ENCODE measurements at regions not wholly inside any gene's neighbourhood (a gene's known extent, or its start where the extent isn't known, plus 50 kb on each side); places are given as distances from the start of the nearest gene placed in this dataset.

DNA sequence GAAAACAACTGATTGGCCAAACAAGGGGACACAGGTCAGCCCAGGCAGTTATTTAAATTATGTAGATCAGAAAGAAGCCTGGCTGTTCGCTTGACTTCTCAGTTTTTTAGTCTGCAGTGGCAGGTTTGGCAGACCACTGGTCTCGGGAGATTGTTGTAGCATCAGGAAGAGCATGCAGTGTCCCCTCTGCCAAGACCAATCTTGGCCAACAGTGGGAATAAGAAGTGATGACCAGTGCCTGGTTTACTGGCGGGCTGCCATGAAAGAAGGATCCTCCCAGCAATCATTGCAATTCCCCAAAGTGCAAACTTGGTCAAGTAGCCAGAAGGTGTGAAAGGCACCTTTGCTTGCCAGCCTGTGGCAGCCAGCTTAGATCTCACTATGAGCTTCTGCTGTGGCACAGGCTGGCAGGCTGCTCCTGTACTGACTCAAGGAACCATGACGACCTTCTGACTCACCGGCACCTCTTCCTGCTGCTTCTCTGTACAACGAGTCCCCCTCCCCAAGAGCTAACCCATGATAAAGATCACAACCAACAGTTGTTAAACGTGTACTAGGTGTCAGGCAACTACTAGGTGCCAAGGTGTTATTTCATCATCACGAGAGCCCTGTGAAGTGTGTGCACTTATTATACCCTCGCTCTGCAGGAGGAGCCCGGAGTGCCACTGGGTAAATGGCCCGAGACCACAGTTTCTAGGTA, 76.8 kb upstream of the DUSP22 start:
- TF ChIP-seq, protein P1, sequence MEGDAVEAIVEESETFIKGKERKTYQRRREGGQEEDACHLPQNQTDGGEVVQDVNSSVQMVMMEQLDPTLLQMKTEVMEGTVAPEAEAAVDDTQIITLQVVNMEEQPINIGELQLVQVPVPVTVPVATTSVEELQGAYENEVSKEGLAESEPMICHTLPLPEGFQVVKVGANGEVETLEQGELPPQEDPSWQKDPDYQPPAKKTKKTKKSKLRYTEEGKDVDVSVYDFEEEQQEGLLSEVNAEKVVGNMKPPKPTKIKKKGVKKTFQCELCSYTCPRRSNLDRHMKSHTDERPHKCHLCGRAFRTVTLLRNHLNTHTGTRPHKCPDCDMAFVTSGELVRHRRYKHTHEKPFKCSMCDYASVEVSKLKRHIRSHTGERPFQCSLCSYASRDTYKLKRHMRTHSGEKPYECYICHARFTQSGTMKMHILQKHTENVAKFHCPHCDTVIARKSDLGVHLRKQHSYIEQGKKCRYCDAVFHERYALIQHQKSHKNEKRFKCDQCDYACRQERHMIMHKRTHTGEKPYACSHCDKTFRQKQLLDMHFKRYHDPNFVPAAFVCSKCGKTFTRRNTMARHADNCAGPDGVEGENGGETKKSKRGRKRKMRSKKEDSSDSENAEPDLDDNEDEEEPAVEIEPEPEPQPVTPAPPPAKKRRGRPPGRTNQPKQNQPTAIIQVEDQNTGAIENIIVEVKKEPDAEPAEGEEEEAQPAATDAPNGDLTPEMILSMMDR (IDR thresholded peaks at IDR 0.05; ENCODE audit: insufficient read depth in 1 of 2, low read depth in 1 of 2, low read length in 1 of 2, severe bottlenecking in 1 of 2, unreplicated experiment in 1 of 2) = no peak
- Histone ChIP-seq H3K4me1 (no peaks in the 10 kb centered on the region), H3K36me3 (ENCODE audit: control insufficient read depth, insufficient read depth, low read length) (no peaks in the 10 kb centered on the region), H3K9me3 (peaks cover 2% of the 10 kb centered on the region; the same call in 1 of the 2 replicates), H3K4me3 (ENCODE audit: low read depth, low read length) (no peak overlapping the region), H3K27me3 (replicated peaks; ENCODE audit: control insufficient read depth, insufficient read depth, low read length) (no peaks in the 10 kb centered on the region; the same call in 1 of the 2 replicates)
- H3K4me3 Mint-ChIP-seq (ENCODE audit: unreplicated experiment) = no peak overlapping the region
- H3K4me1 Mint-ChIP-seq (ENCODE audit: low read depth, unreplicated experiment) = no peaks in the 10 kb centered on the region
- DNase-seq = no peak
- H3K27me3 Mint-ChIP-seq (ENCODE audit: insufficient read depth, unreplicated experiment) = peaks cover 12% of the 10 kb centered on the region
- intact Hi-C loops (cut with micrococcal nuclease; ENCODE audit: unreplicated experiment) = no loop called here
- H3K36me3 Mint-ChIP-seq (ENCODE audit: insufficient read depth, unreplicated experiment) = no peaks in the 10 kb centered on the region
- no peak overlapping the region for H3K27ac Mint-ChIP-seq (ENCODE audit: unreplicated experiment)
- CTCF ChIA-PET = interaction anchor here (0.5 kb wide), 1 partner anchor 49 kb away, joined by 4 read pairs; no protein-coding TSS in a partner anchor
- POLR2A ChIA-PET = no interaction called here
- peaks cover 41% of the 10 kb centered on the region for H3K9me3 Mint-ChIP-seq (ENCODE audit: unreplicated experiment)
- no TSS peak for BruUV-seq (replicated peaks)

DNA sequence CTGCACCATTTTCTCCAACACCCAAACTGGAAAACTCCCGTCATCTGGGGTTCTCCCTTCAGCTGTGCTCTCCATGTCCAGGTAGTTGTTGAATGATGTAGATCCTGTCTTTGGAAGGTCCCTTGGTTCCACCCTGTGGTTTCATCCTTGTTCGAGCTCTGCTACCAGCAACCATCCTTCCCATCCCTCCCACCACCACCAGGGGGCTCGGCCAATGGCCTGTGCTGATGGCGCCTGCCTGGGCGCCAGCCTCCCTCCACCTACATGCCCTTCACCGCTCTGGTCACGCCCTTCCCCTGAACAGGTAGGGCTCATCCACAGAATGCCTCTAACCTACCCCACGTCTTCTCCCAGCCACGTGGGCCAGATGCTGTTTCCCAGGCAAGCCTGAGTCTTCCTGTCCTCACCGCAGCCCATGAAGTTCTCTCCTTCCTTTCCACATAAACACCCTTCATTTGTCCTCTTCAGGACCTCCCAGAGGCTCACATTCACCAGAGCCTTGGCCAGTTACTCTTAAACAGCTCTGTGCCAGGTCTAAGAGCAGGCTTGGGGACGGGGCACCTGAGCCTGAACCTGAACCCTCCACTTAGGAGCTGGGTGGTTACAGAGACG, 75.1 kb upstream of the DUSP22 start:
- Mint-ChIP-seq H3K36me3 (ENCODE audit: insufficient read depth, unreplicated experiment) (no peaks in the 10 kb centered on the region), H3K9me3 (ENCODE audit: unreplicated experiment) (peaks cover 39% of the 10 kb centered on the region), H3K4me3 (ENCODE audit: unreplicated experiment) (no peak overlapping the region), H3K4me1 (ENCODE audit: low read depth, unreplicated experiment) (no peaks in the 10 kb centered on the region), H3K27ac (ENCODE audit: unreplicated experiment) (no peak overlapping the region), H3K27me3 (ENCODE audit: insufficient read depth, unreplicated experiment) (peaks cover 9% of the 10 kb centered on the region)
- Histone ChIP-seq H3K36me3 (ENCODE audit: control insufficient read depth, insufficient read depth, low read length) (no peaks in the 10 kb centered on the region), H3K4me1 (no peaks in the 10 kb centered on the region), H3K27me3 (replicated peaks; ENCODE audit: control insufficient read depth, insufficient read depth, low read length) (no peaks in the 10 kb centered on the region), H3K4me3 (ENCODE audit: low read depth, low read length) (no peak overlapping the region), H3K9me3 (peaks cover 2% of the 10 kb centered on the region; the same call in 1 of the 2 replicates)
- DNase-seq = peak in 1 of 2 experiments; percentile 52
- ChIA-PET POLR2A (no interaction called here), CTCF (no interaction called here)
- intact Hi-C loops (cut with micrococcal nuclease; ENCODE audit: unreplicated experiment) = no loop called here
- TF ChIP-seq, protein P1 (IDR thresholded peaks at IDR 0.05; ENCODE audit: insufficient read depth in 1 of 2, low read depth in 1 of 2, low read length in 1 of 2, severe bottlenecking in 1 of 2, unreplicated experiment in 1 of 2) = peak; percentile 48 to 49
- no TSS peak for BruUV-seq (replicated peaks)

DNA sequence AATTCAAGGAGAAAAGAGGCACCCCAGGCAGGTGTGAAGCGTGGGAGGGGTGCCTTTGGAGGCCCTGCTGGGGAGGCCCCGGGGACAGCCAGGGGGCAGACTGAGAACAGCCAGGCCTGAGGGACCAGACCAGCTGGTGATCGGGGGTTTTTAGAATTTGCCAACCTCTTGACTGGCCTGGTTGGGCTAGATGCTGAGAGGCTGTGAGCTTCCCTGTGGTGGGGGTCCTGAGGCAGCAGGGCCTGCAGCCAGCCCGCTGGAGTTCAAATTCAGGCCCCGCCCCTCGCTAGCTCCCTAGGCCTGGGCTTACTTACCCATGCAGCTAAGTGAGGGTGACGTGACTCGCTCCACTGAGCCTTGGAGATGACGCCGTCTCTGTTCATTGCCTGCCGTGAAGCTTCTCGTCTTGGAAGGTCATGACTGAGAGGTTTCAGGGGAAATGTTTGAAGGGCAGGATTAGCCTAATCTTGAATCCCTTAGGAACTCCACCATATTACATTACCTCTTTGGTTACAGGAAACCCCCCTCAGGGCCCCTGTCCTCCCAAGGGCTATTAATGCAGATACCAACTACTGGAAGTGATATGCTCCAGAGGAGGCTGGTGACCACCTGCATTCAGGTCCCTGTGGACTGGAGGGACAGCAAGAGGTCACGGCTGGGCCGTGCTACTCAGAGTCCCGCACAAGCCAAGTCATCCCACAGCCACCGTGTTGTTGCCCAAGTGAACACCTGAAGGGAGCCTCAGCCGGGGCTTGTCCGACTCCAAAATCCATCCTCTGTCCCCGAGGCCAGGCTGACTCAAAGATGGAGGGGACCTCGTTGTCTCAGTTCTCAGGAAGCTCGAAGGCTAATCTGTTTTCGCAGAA, 73.9 kb upstream of the DUSP22 start:
- CTCF ChIA-PET = no interaction called here
- intact Hi-C loops (cut with micrococcal nuclease; ENCODE audit: unreplicated experiment) = no loop called here
- Histone ChIP-seq H3K36me3 (ENCODE audit: control insufficient read depth, insufficient read depth, low read length) (no peaks in the 10 kb centered on the region), H3K27me3 (replicated peaks; ENCODE audit: control insufficient read depth, insufficient read depth, low read length) (no peaks in the 10 kb centered on the region; the same call in 1 of the 2 replicates), H3K4me3 (ENCODE audit: low read depth, low read length) (no peak overlapping the region), H3K4me1 (no peaks in the 10 kb centered on the region), H3K9me3 (peaks cover 2% of the 10 kb centered on the region; the same call in 1 of the 2 replicates)
- Mint-ChIP-seq H3K4me3 (ENCODE audit: unreplicated experiment) (no peak overlapping the region), H3K36me3 (ENCODE audit: insufficient read depth, unreplicated experiment) (no peaks in the 10 kb centered on the region), H3K27ac (ENCODE audit: unreplicated experiment) (no peak overlapping the region), H3K4me1 (ENCODE audit: low read depth, unreplicated experiment) (no peaks in the 10 kb centered on the region), H3K9me3 (ENCODE audit: unreplicated experiment) (peaks cover 27% of the 10 kb centered on the region), H3K27me3 (ENCODE audit: insufficient read depth, unreplicated experiment) (peaks cover 1% of the 10 kb centered on the region)
- TF ChIP-seq, protein P1 (IDR thresholded peaks at IDR 0.05; ENCODE audit: insufficient read depth in 1 of 2, low read depth in 1 of 2, low read length in 1 of 2, severe bottlenecking in 1 of 2, unreplicated experiment in 1 of 2) = no peak
- no peak for DNase-seq
- POLR2A ChIA-PET = no interaction called here
- BruUV-seq (replicated peaks) = no TSS peak
